H1 (cell line): ENCODE measurements at regions not wholly inside any gene's neighbourhood (a gene's known extent, or its start where the extent isn't known, plus 50 kb on each side); places are given as distances from the start of the nearest gene placed in this dataset.

ENCODE experiments used
- CTCF ChIA-PET: fragments of 300-600 bp; sonication (Branson Sonifier 250); formaldehyde crosslinking; loops from one replicate; lab custom pipeline; 2021; ENCODE audit not compliant: partially characterized antibody; lab: Charles Lee
- POLR2A ChIA-PET: fragments of 300-600 bp; sonication (Branson Sonifier 250); formaldehyde crosslinking; loops from one replicate; lab custom pipeline; 2021; ENCODE audit warnings: inconsistent platforms; ENCODE audit not compliant: partially characterized antibody; lab: Charles Lee
- DNase-seq, 2 experiments: peaks; one replicate each; pipeline versions ENCODE4 v3.0.0 to v3.0.0-alpha.2; 2010 to 2022; ENCODE audit warnings: low spot score in 2 of 2, low read depth in 1 of 2, mixed read lengths in 1 of 2
- FAIRE-seq: peaks from 2 replicates; lab custom pipeline; 2011; peaks lifted over from hg19 to GRCh38; lab: Jason Lieb, UNC
- H2AFZ ChIP-seq: 2 replicates; pipeline ENCODE4 v1.8.1; 2012; ENCODE audit warnings: low read length, inconsistent platforms
- H2AK5ac ChIP-seq: 2 replicates; pipeline ENCODE4 v1.6.1; 2013; ENCODE audit warnings: low read depth, low read length
- H2BK120ac ChIP-seq: replicated peaks from 2 replicates; pipeline ENCODE3; 2013; ENCODE audit warnings: low read depth, low read length, inconsistent platforms
- H2BK12ac ChIP-seq: 2 replicates; pipeline ENCODE4 v1.6.1; 2013; ENCODE audit warnings: low read depth, low read length
- H2BK15ac ChIP-seq: 2 replicates; pipeline ENCODE4 v1.6.1; 2013; ENCODE audit warnings: low read length
- H2BK20ac ChIP-seq: 2 replicates; pipeline ENCODE4 v1.6.1; 2013; ENCODE audit warnings: low read length
- H2BK5ac ChIP-seq: 2 replicates; pipeline ENCODE4 v1.6.1; 2013; ENCODE audit warnings: low read depth, low read length
- H3K14ac ChIP-seq: 2 replicates; pipeline ENCODE4 v1.6.1; 2013; ENCODE audit warnings: inconsistent platforms; ENCODE audit not compliant: insufficient read length
- H3K18ac ChIP-seq: 2 replicates; pipeline ENCODE4 v1.6.1; 2013; ENCODE audit warnings: low read length; ENCODE audit errors: extremely low read depth
- H3K23ac ChIP-seq: 2 replicates; pipeline ENCODE4 v1.6.1; 2013; ENCODE audit warnings: inconsistent platforms; ENCODE audit not compliant: insufficient read length
- H3K23me2 ChIP-seq: 2 replicates; pipeline ENCODE4 v1.6.1; 2013; ENCODE audit warnings: low read depth, low read length
- H3K27ac ChIP-seq: 2 replicates; pipeline ENCODE4 v1.6.1; 2011; ENCODE audit warnings: low read depth, low read length, inconsistent platforms
- H3K27me3 ChIP-seq, 4 experiments: replicated peaks in 1 of 4; 1 replicate in 1 of 4; 2 replicates in 3 of 4; pipeline versions ENCODE4 v1.6.1 to v1.8.1; 2011 to 2013; ENCODE audit warnings: low read length in 3 of 4, mild to moderate bottlenecking in 3 of 4, inconsistent platforms in 2 of 4, mixed read lengths in 2 of 4, moderate library complexity in 1 of 4; ENCODE audit not compliant: control insufficient read depth in 3 of 4, insufficient read depth in 3 of 4; ENCODE audit errors: extremely low read depth in 1 of 4
- H3K36me3 ChIP-seq, 4 experiments: 2 replicates each; pipeline versions ENCODE4 v1.6.1 to v1.8.1; 2011 to 2013; ENCODE audit warnings: mild to moderate bottlenecking in 4 of 4, low read length in 3 of 4, moderate library complexity in 2 of 4, control low read depth in 1 of 4, inconsistent platforms in 1 of 4; ENCODE audit not compliant: insufficient read depth in 4 of 4, control insufficient read depth in 2 of 4
- H3K4ac ChIP-seq: replicated peaks from 2 replicates; pipeline ENCODE3; 2013; ENCODE audit warnings: low read length, low read depth, mixed read lengths, inconsistent platforms; ENCODE audit not compliant: insufficient read length
- H3K4me1 ChIP-seq, 4 experiments: replicated peaks in 1 of 4; 1 replicate in 1 of 4; 2 replicates in 3 of 4; pipeline versions ENCODE4 v1.6.1 to v1.8.1; 2011 to 2013; ENCODE audit warnings: low read length in 3 of 4, inconsistent platforms in 2 of 4, mixed read lengths in 1 of 4; ENCODE audit not compliant: insufficient read depth in 4 of 4, control insufficient read depth in 3 of 4
- H3K4me2 ChIP-seq, 2 experiments: 2 replicates each; pipeline versions ENCODE4 v1.6.1 to v1.8.1; 2011 to 2013; ENCODE audit warnings: low read depth in 2 of 2, low read length in 2 of 2, control low read depth in 1 of 2, inconsistent platforms in 1 of 2, mild to moderate bottlenecking in 1 of 2; ENCODE audit not compliant: insufficient read depth in 1 of 2
- H3K4me3 ChIP-seq, 4 experiments: fragments of 200-600, 300-600 bp in 1 of 4; sonication (generic), shearing (Covaris generic), sonication (Bioruptor Twin) in 1 of 4; 2 replicates each; pipeline versions ENCODE4 v1.5.1 to v1.8.1; 2011 to 2016; ENCODE audit warnings: low read length in 4 of 4, low read depth in 3 of 4, control low read depth in 2 of 4, inconsistent platforms in 2 of 4, mild to moderate bottlenecking in 2 of 4, mixed read lengths in 1 of 4, moderate library complexity in 1 of 4; ENCODE audit not compliant: insufficient read depth in 2 of 4; ENCODE audit errors: extremely low read depth in 1 of 4
- H3K56ac ChIP-seq: replicated peaks from 2 replicates; pipeline ENCODE3; 2013; ENCODE audit warnings: low read depth, mild to moderate bottlenecking, mixed read lengths, low read length, inconsistent platforms; ENCODE audit not compliant: insufficient read length
- H3K79me1 ChIP-seq: 2 replicates; pipeline ENCODE4 v1.6.1; 2013; ENCODE audit warnings: low read depth, low read length, control low read depth
- H3K79me2 ChIP-seq, 2 experiments: 2 replicates each; pipeline versions ENCODE4 v1.6.1 to v1.8.1; 2012 to 2013; ENCODE audit warnings: low read length in 2 of 2, mild to moderate bottlenecking in 2 of 2, inconsistent platforms in 1 of 2; ENCODE audit not compliant: insufficient read depth in 2 of 2, control insufficient read depth in 1 of 2
- H3K9ac ChIP-seq, 4 experiments: replicated peaks in 1 of 4; 1 replicate in 1 of 4; 2 replicates in 3 of 4; pipeline versions ENCODE4 v1.6.1 to v1.8.1; 2011 to 2013; ENCODE audit warnings: low read depth in 3 of 4, low read length in 3 of 4, control low read depth in 2 of 4, mild to moderate bottlenecking in 2 of 4, moderate library complexity in 2 of 4, inconsistent platforms in 1 of 4; ENCODE audit errors: extremely low read depth in 1 of 4
- H3K9me3 ChIP-seq, 2 experiments: 2 replicates each; pipeline versions ENCODE4 v1.6.1 to v1.8.1; 2012 to 2013; ENCODE audit warnings: mild to moderate bottlenecking in 2 of 2, moderate library complexity in 2 of 2, control low read depth in 1 of 2, inconsistent platforms in 1 of 2, low read depth in 1 of 2, low read length in 1 of 2, mixed read lengths in 1 of 2; ENCODE audit not compliant: insufficient read depth in 2 of 2
- H4K20me1 ChIP-seq, 2 experiments: replicated peaks in 1 of 2; 2 replicates each; pipeline versions ENCODE3 to v1.8.1; 2011 to 2013; ENCODE audit warnings: inconsistent platforms in 2 of 2, low read length in 2 of 2, mild to moderate bottlenecking in 1 of 2; ENCODE audit not compliant: insufficient read depth in 2 of 2, control insufficient read depth in 1 of 2
- H4K5ac ChIP-seq: 2 replicates; pipeline ENCODE4 v1.6.1; 2013; ENCODE audit warnings: low read length, low read depth, mixed read lengths, inconsistent platforms; ENCODE audit not compliant: insufficient read length
- H4K8ac ChIP-seq: 2 replicates; pipeline ENCODE4 v1.8.0; 2013; ENCODE audit warnings: mild to moderate bottlenecking, moderate library complexity, low read length, inconsistent platforms; ENCODE audit not compliant: insufficient read depth; ENCODE audit errors: extremely low read depth
- H4K91ac ChIP-seq: replicated peaks from 2 replicates; pipeline ENCODE3; 2013; ENCODE audit warnings: low read length, mixed read lengths, inconsistent platforms; ENCODE audit not compliant: insufficient read length
- ATF3 ChIP-seq: IDR thresholded peaks from 2 replicates; pipeline ENCODE4 v1.6.1; 2011; ENCODE audit warnings: low read depth, mild to moderate bottlenecking, low read length; ENCODE audit not compliant: insufficient read depth
- GTF2F1 ChIP-seq: IDR thresholded peaks from 2 replicates; pipeline ENCODE4 v1.6.1; 2012; ENCODE audit warnings: low read depth, low read length, improper control_type of control experiment, borderline replicate concordance
- MAFK ChIP-seq: IDR thresholded peaks from 2 replicates; pipeline ENCODE4 v1.6.1; 2012; ENCODE audit warnings: low read depth, mild to moderate bottlenecking, improper control_type of control experiment, low read length
- RAD21 ChIP-seq, 2 experiments: IDR thresholded peaks in 1 of 2; conservative IDR thresholded peaks in 1 of 2; 2 replicates each; pipeline ENCODE4 v1.6.1; 2011; ENCODE audit warnings: low read depth in 2 of 2, low read length in 2 of 2, improper control_type of control experiment in 1 of 2, inconsistent platforms in 1 of 2, mild to moderate bottlenecking in 1 of 2, moderate library complexity in 1 of 2
- RBBP5 ChIP-seq: IDR thresholded peaks from 2 replicates; pipeline ENCODE4 v1.7.1; 2012; ENCODE audit warnings: low read depth, mild to moderate bottlenecking, inconsistent platforms, low read length, moderate library complexity, borderline replicate concordance
- SAP30 ChIP-seq: fragments of 300-600 bp; sonication (generic); IDR thresholded peaks from 2 replicates; pipeline ENCODE4 v1.7.1; 2012; ENCODE audit warnings: low read length, moderate library complexity, mild to moderate bottlenecking, inconsistent platforms; ENCODE audit not compliant: insufficient read depth, insufficient replicate concordance
- SP2 ChIP-seq: IDR thresholded peaks from 2 replicates; pipeline ENCODE4 v1.6.1; 2012; ENCODE audit warnings: mild to moderate bottlenecking, low read length, inconsistent platforms
- SUZ12 ChIP-seq: fragments of 200-600 bp; sonication (generic); IDR thresholded peaks from 2 replicates; pipeline ENCODE4 v1.6.1; 2012; ENCODE audit warnings: mild to moderate bottlenecking, inconsistent platforms, low read length, moderate library complexity, mixed read lengths
- TAF1 ChIP-seq: IDR thresholded peaks from 2 replicates; pipeline ENCODE4 v1.6.1; 2011; ENCODE audit warnings: mild to moderate bottlenecking, low read depth, low read length
- TCF12 ChIP-seq: IDR thresholded peaks from 2 replicates; pipeline ENCODE4 v1.6.1; 2011; ENCODE audit warnings: low read depth, mild to moderate bottlenecking, low read length
- WGBS, 2 experiments: shearing (Covaris generic) in 1 of 2; methylation state at CpG; one replicate each; pipeline versions ENCODE4 v1.1.6 to v1.1.7; 2013 to 2015; ENCODE audit warnings: low lambda C conversion rate in 2 of 2, mixed read lengths in 2 of 2, inconsistent platforms in 1 of 2, low coverage in 1 of 2, missing lambda C conversion rate in 1 of 2; ENCODE audit not compliant: insufficient replicate concordance in 2 of 2, insufficient coverage in 1 of 2, insufficient read length in 1 of 2; ENCODE audit errors: extremely low coverage in 1 of 2, missing lambda C conversion rate in 1 of 2; 5-methylcytosine and 5-hydroxymethylcytosine counted together
- TF ChIP-seq, protein P1 (sequence below), 3 experiments: IDR thresholded peaks; 1 replicate in 2 of 3; 2 replicates in 1 of 3; pipeline versions ENCODE4 v1.5.1 to v1.6.1; 2011; ENCODE audit warnings: low read length in 3 of 3, mild to moderate bottlenecking in 3 of 3, inconsistent platforms in 2 of 3, low read depth in 1 of 3, moderate library complexity in 1 of 3; ENCODE audit not compliant: insufficient read depth in 1 of 3; ENCODE audit errors: control extremely low read depth in 1 of 3

DNA sequence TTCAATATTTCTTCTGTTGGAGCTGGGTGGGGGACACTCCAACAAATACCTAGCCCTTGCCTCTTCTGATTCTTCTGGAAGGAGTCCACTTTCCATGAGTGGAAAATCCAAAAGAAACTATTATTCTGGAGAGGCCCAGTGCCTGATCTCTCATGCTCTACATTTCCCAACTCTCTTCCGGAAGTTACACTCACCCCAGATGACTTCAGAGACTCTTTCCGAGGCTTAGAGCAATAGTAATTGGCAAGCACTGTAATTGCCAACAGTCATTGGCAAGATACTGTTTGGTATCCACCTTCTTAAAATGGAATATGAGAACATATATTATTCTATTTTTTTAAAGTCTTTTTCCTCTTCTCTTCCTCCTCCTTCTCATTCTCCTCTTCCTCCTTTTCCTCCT is 60.5 kb upstream of the CYRIA start:
- DNase-seq (no peak), FAIRE-seq (no peak)
- Histone ChIP-seq H3K4ac (no peak overlapping the region), H2BK20ac (no peak overlapping the region), H2BK5ac (no peak overlapping the region), H3K14ac (no peak overlapping the region), H3K23ac (no peak overlapping the region), H3K36me3 (no peaks in the 10 kb centered on the region), H2BK120ac (no peak overlapping the region), H3K79me1 (no peaks in the 10 kb centered on the region), H3K4me1 (peaks cover 0 to 3% (median 0%) of the 10 kb centered on the region in 4 experiments; a peak in 1 of 7 replicates), H3K23me2 (no peaks in the 10 kb centered on the region), H3K27me3 (no peaks in the 10 kb centered on the region), H3K4me3 (no peak overlapping the region), H4K20me1 (no peaks in the 10 kb centered on the region), H4K91ac (no peak overlapping the region), H3K18ac (no peak overlapping the region), H3K79me2 (no peaks in the 10 kb centered on the region), H3K9me3 (no peaks in the 10 kb centered on the region), H4K5ac (no peak overlapping the region), H3K56ac (no peak overlapping the region), H2BK12ac (no peak overlapping the region), H2BK15ac (no peak overlapping the region), H3K27ac (no peak overlapping the region), H3K9ac (no peak overlapping the region), H2AK5ac (no peak overlapping the region), H3K4me2 (no peak overlapping the region), H2AFZ (no peak overlapping the region), H4K8ac (no peak overlapping the region)
- ChIA-PET CTCF (interaction anchor here (1.0 to 2.2 kb wide), 5 partner anchors 10 to 111 kb away, joined by 3 to 10 read pairs (median 5); no protein-coding TSS in a partner anchor), POLR2A (no interaction called here)
- 94% methylated on average over 2 of the region's 2 CpGs; no CpG with 5 or more reads in 1 of the 2 experiments for WGBS, 2 experiments
- TF ChIP-seq ATF3 (no peak), TAF1 (no peak), SUZ12 (no peak), GTF2F1 (no peak), SAP30 (no peak), SP2 (no peak), MAFK (no peak), TCF12 (no peak), RBBP5 (no peak), RAD21 (IDR thresholded peaks at IDR 0.05 in 1 of 2, conservative IDR thresholded peaks at IDR 0.05 in 1 of 2; ENCODE audit: low read depth in 2 of 2, low read length in 2 of 2) (no peak)
- TF ChIP-seq, protein P1, sequence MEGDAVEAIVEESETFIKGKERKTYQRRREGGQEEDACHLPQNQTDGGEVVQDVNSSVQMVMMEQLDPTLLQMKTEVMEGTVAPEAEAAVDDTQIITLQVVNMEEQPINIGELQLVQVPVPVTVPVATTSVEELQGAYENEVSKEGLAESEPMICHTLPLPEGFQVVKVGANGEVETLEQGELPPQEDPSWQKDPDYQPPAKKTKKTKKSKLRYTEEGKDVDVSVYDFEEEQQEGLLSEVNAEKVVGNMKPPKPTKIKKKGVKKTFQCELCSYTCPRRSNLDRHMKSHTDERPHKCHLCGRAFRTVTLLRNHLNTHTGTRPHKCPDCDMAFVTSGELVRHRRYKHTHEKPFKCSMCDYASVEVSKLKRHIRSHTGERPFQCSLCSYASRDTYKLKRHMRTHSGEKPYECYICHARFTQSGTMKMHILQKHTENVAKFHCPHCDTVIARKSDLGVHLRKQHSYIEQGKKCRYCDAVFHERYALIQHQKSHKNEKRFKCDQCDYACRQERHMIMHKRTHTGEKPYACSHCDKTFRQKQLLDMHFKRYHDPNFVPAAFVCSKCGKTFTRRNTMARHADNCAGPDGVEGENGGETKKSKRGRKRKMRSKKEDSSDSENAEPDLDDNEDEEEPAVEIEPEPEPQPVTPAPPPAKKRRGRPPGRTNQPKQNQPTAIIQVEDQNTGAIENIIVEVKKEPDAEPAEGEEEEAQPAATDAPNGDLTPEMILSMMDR (IDR thresholded peaks at IDR 0.05; ENCODE audit: control extremely low read depth in 1 of 3, insufficient read depth in 1 of 3, low read depth in 1 of 3, low read length in 3 of 3): no peak
